HepG2 (cell line): ENCODE measurements at regions not wholly inside any gene's neighbourhood (a gene's known extent, or its start where the extent isn't known, plus 50 kb on each side); places are given as distances from the start of the nearest gene placed in this dataset.

ENCODE experiments used
- ATAC-seq: fragments of 200-7000 bp; cut with Tn5 transposase; 3 replicates; pipeline ENCODE4 v1.9.1; 2020; ENCODE audit warnings: mild to moderate bottlenecking, moderate library complexity
- BruUV-seq: library from RNA; stranded (reverse); fragments of 400-500 nt; replicated peaks from 2 replicates; lab custom pipeline; 2021; lab: Mats Ljungman, UMichigan
- CTCF ChIA-PET: fragments of 300-600 bp; formaldehyde crosslinking; extraction: SDS; loops from one replicate; lab custom pipeline; 2021; ENCODE audit warnings: low total read pairs, inconsistent platforms, low intra/inter-chr PET ratio; lab: Yijun Ruan, JAX
- POLR2A ChIA-PET: fragments of 350-600 bp; sonication (Branson Sonifier 250); formaldehyde crosslinking; loops from one replicate; lab custom pipeline; 2020; ENCODE audit warnings: antibody characterized with exemption, inconsistent platforms; lab: Yijun Ruan, JAX
- DNase-seq: peaks from one replicate; pipeline ENCODE4 v3.0.0-alpha.2; 2015; ENCODE audit warnings: low spot score
- FAIRE-seq: peaks from 3 replicates; lab custom pipeline; 2011; peaks lifted over from hg19 to GRCh38; lab: Jason Lieb, UNC
- H2AFZ ChIP-seq: one replicate; pipeline ENCODE4 v1.6.1; 2011; ENCODE audit warnings: low read length, inconsistent platforms
- H3K27ac ChIP-seq: fragments of 300-600 bp; 3 replicates; pipeline ENCODE4 v1.8.0; 2011; ENCODE audit warnings: mixed run types, mild to moderate bottlenecking, mixed read lengths, low read length, inconsistent platforms; ENCODE audit not compliant: insufficient read depth; ENCODE audit errors: extremely low read length
- H3K27me3 ChIP-seq, 2 experiments: fragments of 200-600 bp in 1 of 2; 2 replicates in 1 of 2; 3 replicates in 1 of 2; pipeline versions ENCODE4 v1.6.0 to v1.8.0; 2011; ENCODE audit warnings: low read length in 2 of 2, mild to moderate bottlenecking in 2 of 2, moderate library complexity in 2 of 2, inconsistent platforms in 1 of 2; ENCODE audit not compliant: insufficient read depth in 2 of 2, control insufficient read depth in 1 of 2
- H3K36me3 ChIP-seq, 2 experiments: fragments of 200-600 bp in 1 of 2; replicated peaks in 1 of 2; 2 replicates in 1 of 2; 3 replicates in 1 of 2; pipeline versions ENCODE4 v1.5.1 to v1.8.0; 2011; ENCODE audit warnings: low read length in 2 of 2, inconsistent platforms in 1 of 2; ENCODE audit not compliant: insufficient read depth in 2 of 2, control insufficient read depth in 1 of 2
- H3K4me1 ChIP-seq: 2 replicates; pipeline ENCODE4 v1.5.1; 2012; ENCODE audit warnings: low read length, inconsistent platforms; ENCODE audit not compliant: insufficient read depth
- H3K4me2 ChIP-seq: 2 replicates; pipeline ENCODE4 v1.6.0; 2011; ENCODE audit warnings: low read depth, low read length, inconsistent platforms
- H3K4me3 ChIP-seq, 3 experiments: fragments of 200-600 bp in 1 of 3; sonication (generic), shearing (Covaris generic) in 1 of 3; replicated peaks in 1 of 3; 2 replicates each; pipeline ENCODE4 v1.5.1; 2011 to 2016; ENCODE audit warnings: low read length in 3 of 3, inconsistent platforms in 2 of 3, low read depth in 2 of 3, mild to moderate bottlenecking in 2 of 3, control low read depth in 1 of 3, mixed read lengths in 1 of 3; ENCODE audit not compliant: insufficient read depth in 1 of 3
- H3K79me2 ChIP-seq: one replicate; pipeline ENCODE4 v1.6.1; 2011; ENCODE audit warnings: low read length, inconsistent platforms; ENCODE audit not compliant: insufficient read depth
- H3K9ac ChIP-seq: 2 replicates; pipeline ENCODE4 v1.6.0; 2011; ENCODE audit warnings: mild to moderate bottlenecking, low read depth, low read length, inconsistent platforms; ENCODE audit not compliant: insufficient read depth
- H3K9me3 ChIP-seq: 2 replicates; pipeline ENCODE4 v1.5.1; 2012; ENCODE audit warnings: mild to moderate bottlenecking, low read length
- H4K20me1 ChIP-seq: 2 replicates; pipeline ENCODE4 v1.6.0; 2011; ENCODE audit warnings: inconsistent platforms, mild to moderate bottlenecking, low read length, moderate library complexity; ENCODE audit not compliant: insufficient read depth
- BORCS8-MEF2B ChIP-seq: sonication (generic); formaldehyde crosslinking; IDR thresholded peaks from 2 replicates; pipeline ENCODE4 v1.8.0; 2022; ENCODE audit warnings: mild to moderate bottlenecking, missing genetic modification reagents
- ETV5 ChIP-seq: IDR thresholded peaks from 2 replicates; pipeline ENCODE4 v1.6.1; 2018; ENCODE audit warnings: missing biosample characterization, missing genetic modification reagents, inconsistent platforms, borderline replicate concordance
- HES4 ChIP-seq: sonication (generic); formaldehyde crosslinking; IDR thresholded peaks from 2 replicates; pipeline ENCODE4 v1.9.0; 2021; ENCODE audit warnings: mild to moderate bottlenecking, missing genetic modification reagents, borderline replicate concordance
- MED13 ChIP-seq: sonication (generic); formaldehyde crosslinking; IDR thresholded peaks from 2 replicates; pipeline ENCODE4 v1.5.0; 2020; ENCODE audit warnings: missing genetic modification reagents
- POLR2AphosphoS5 ChIP-seq: IDR thresholded peaks from 2 replicates; pipeline ENCODE4 v1.6.1; 2012; ENCODE audit warnings: low read depth, low read length
- RFX3 ChIP-seq: IDR thresholded peaks from 2 replicates; pipeline ENCODE4 v1.6.1; 2016; ENCODE audit warnings: missing biosample characterization, missing genetic modification reagents
- SALL1 ChIP-seq: sonication (generic); formaldehyde crosslinking; IDR thresholded peaks from 2 replicates; pipeline ENCODE4 v1.8.0; 2022; ENCODE audit warnings: mild to moderate bottlenecking, missing genetic modification reagents
- SP140L ChIP-seq: sonication (generic); formaldehyde crosslinking; IDR thresholded peaks from 2 replicates; pipeline ENCODE4 v1.4.0; 2020; ENCODE audit warnings: missing genetic modification reagents, borderline replicate concordance
- YEATS4 ChIP-seq: sonication (generic); formaldehyde crosslinking; IDR thresholded peaks from 2 replicates; pipeline ENCODE4 v1.4.0; 2020; ENCODE audit warnings: missing genetic modification reagents, borderline replicate concordance
- ZNF280D ChIP-seq: sonication (generic); formaldehyde crosslinking; IDR thresholded peaks from 2 replicates; pipeline ENCODE4 v1.5.1; 2020; ENCODE audit warnings: mild to moderate bottlenecking, missing genetic modification reagents
- ZNF644 ChIP-seq: IDR thresholded peaks from 2 replicates; pipeline ENCODE4 v1.6.1; 2016; ENCODE audit warnings: low read depth
- ZNF678 ChIP-seq: sonication (generic); formaldehyde crosslinking; IDR thresholded peaks from 2 replicates; pipeline ENCODE4 v1.4.0; 2020; ENCODE audit warnings: mild to moderate bottlenecking, missing genetic modification reagents
- WGBS: methylation state at CpG from one replicate; pipeline ENCODE4 v1.1.6; 2017; ENCODE audit warnings: low lambda C conversion rate; 5-methylcytosine and 5-hydroxymethylcytosine counted together
- in situ Hi-C: cut with HindIII; loops from 2 replicates; pipeline ENCODE4 v1.10.0; 2017; ENCODE audit warnings: low pct_unique_long_range_greater_than_20kb; ENCODE audit not compliant: extremely low pct_ligation_motif_present
- intact Hi-C: fragments of 100-400 bp; cut with micrococcal nuclease; formaldehyde crosslinking; loops from one replicate; pipeline ENCODE4 v1.10.0; 2022; ENCODE audit not compliant: unreplicated experiment

GRCh38 chr17:11178581-11178980 is 62.4 kb upstream of the SHISA6 start:
- H2AFZ ChIP-seq, result no peak overlapping the region
- H3K9me3 ChIP-seq, result no peaks in the 10 kb centered on the region
- H3K4me2 ChIP-seq, result no peak overlapping the region
- H3K9ac ChIP-seq, result no peak overlapping the region
- H3K27ac ChIP-seq, result no peak overlapping the region
- DNase-seq (no peak), ATAC-seq (no peak), FAIRE-seq (no peak)
- in situ Hi-C loops (no loop called here), intact Hi-C loops (no loop called here)
- H3K27me3 ChIP-seq, result no peaks in the 10 kb centered on the region
- CTCF ChIA-PET, result no interaction called here
- no peaks in the 10 kb centered on the region for H4K20me1 ChIP-seq
- H3K79me2 ChIP-seq, result no peaks in the 10 kb centered on the region
- H3K4me3 ChIP-seq, result no peak overlapping the region
- 17% methylated on average over 3 of the region's 3 CpGs for WGBS
- POLR2A ChIA-PET, result no interaction called here
- TF ChIP-seq MED13 (CRISPR knock-in tag), result no peak
- no peak for TF ChIP-seq HES4 (CRISPR knock-in tag)
- TF ChIP-seq SP140L (CRISPR knock-in tag), result no peak
- TF ChIP-seq, all 625 proteins: peak for 0
- no TSS peak for BruUV-seq
- Histone ChIP-seq H3K36me3 (no peaks in the 10 kb centered on the region), H3K4me1 (no peaks in the 10 kb centered on the region)

- 0% methylated on average over 1 of the region's 1 CpG for WGBS
- POLR2A ChIA-PET, result no interaction called here
- H3K9ac ChIP-seq, result no peak overlapping the region
- no peaks in the 10 kb centered on the region for H3K79me2 ChIP-seq
- ATAC-seq, result no peak
- CTCF ChIA-PET, result no interaction called here
- BruUV-seq, result no TSS peak
- intact Hi-C loops, result no loop called here
- no peaks in the 10 kb centered on the region for H3K9me3 ChIP-seq
- no peak overlapping the region for H3K27ac ChIP-seq
- FAIRE-seq, result no peak
- no peak overlapping the region for H3K4me2 ChIP-seq
- H3K4me1 ChIP-seq, result no peaks in the 10 kb centered on the region
- H3K36me3 ChIP-seq, result no peaks in the 10 kb centered on the region
- no peaks in the 10 kb centered on the region for H4K20me1 ChIP-seq
- no peaks in the 10 kb centered on the region for H3K27me3 ChIP-seq
- H3K4me3 ChIP-seq, result no peak overlapping the region
- in situ Hi-C loops, result no loop called here
- DNase-seq, result no peak
- H2AFZ ChIP-seq, result no peak overlapping the region
- TF ChIP-seq RFX3 (CRISPR knock-in tag), result no peak
- TF ChIP-seq ETV5, result no peak
- TF ChIP-seq POLR2AphosphoS5, result no peak
- no peak for TF ChIP-seq ZNF644 (CRISPR knock-in tag)
- TF ChIP-seq BORCS8-MEF2B (CRISPR knock-in tag), result no peak
- TF ChIP-seq YEATS4 (CRISPR knock-in tag), result no peak
- TF ChIP-seq ZNF678 (CRISPR knock-in tag), result no peak
- no peak for TF ChIP-seq SALL1 (CRISPR knock-in tag)
- no peak for TF ChIP-seq ZNF280D
Measured at GRCh38 chr17:11177340-11177739, 63.7 kb upstream of the SHISA6 start.
